Upper lobe of left lung (tissue), 6 donors: ENCODE measurements at regions not wholly inside any gene's neighbourhood (a gene's known extent, or its start where the extent isn't known, plus 50 kb on each side); places are given as distances from the start of the nearest gene placed in this dataset.

Experiments used
- ATAC-seq, 2 donors: fragments of 200-7000 bp; cut with Tn5 transposase; one replicate each; pipeline ENCODE4 v1.9.1; 2022; ENCODE audit warnings: mild to moderate bottlenecking in 2 of 2, moderate library complexity in 2 of 2; ENCODE audit not compliant: low FRiP score in 2 of 2
- DNase-seq, 2 donors: peaks; one replicate each; pipeline ENCODE4 v3.0.0-alpha.2; 2019 to 2020
- H3K27ac ChIP-seq, 4 donors: fragments of 200-600 bp; sonication (generic); one replicate each; pipeline ENCODE4 v1.5.1; 2016 to 2019
- H3K27me3 ChIP-seq, 4 donors: fragments of 200-600 bp; sonication (generic); one replicate each; pipeline ENCODE4 v1.5.1; 2017 to 2019
- H3K36me3 ChIP-seq, 4 donors: fragments of 200-600 bp; sonication (generic); one replicate each; pipeline ENCODE4 v1.5.1; 2016 to 2019
- H3K4me1 ChIP-seq, 4 donors: fragments of 200-600 bp; sonication (generic); one replicate each; pipeline ENCODE4 v1.5.1; 2018 to 2019
- H3K4me3 ChIP-seq, 4 donors: fragments of 200-600 bp; sonication (generic); one replicate each; pipeline ENCODE4 v1.5.1; 2017 to 2019; ENCODE audit warnings: mild to moderate bottlenecking in 2 of 4, moderate library complexity in 1 of 4
- H3K9me3 ChIP-seq, 4 donors: fragments of 200-600 bp; sonication (generic); one replicate each; pipeline ENCODE4 v1.5.1; 2018 to 2019
- CTCF ChIP-seq, 6 experiments: fragments of 450-650 bp in 4 of 6; fragments of 200-600 bp in 2 of 6; sonication (generic) in 2 of 6; IDR thresholded peaks; one replicate each; pipeline ENCODE4 v1.5.1; 2016 to 2019; ENCODE audit warnings: antibody characterized with exemption in 6 of 6
- EP300 ChIP-seq, 4 donors: sonication (generic); formaldehyde crosslinking; IDR thresholded peaks; one replicate each; pipeline ENCODE4 v1.5.1; 2017; ENCODE audit warnings: antibody characterized with exemption in 4 of 4, control low read depth in 2 of 4
- POLR2A ChIP-seq, 4 donors: fragments of 450-650 bp; IDR thresholded peaks; one replicate each; pipeline ENCODE4 v1.5.1; 2016 to 2017; ENCODE audit warnings: antibody characterized with exemption in 4 of 4, mild to moderate bottlenecking in 2 of 4
- POLR2AphosphoS5 ChIP-seq, 2 donors: sonication (generic); formaldehyde crosslinking; IDR thresholded peaks; one replicate each; pipeline ENCODE4 v1.5.1; 2017; ENCODE audit warnings: antibody characterized with exemption in 2 of 2
- WGBS, 2 donors: methylation state at CpG; one replicate each; pipeline ENCODE4 v1.1.5; 2017 to 2018; 5-methylcytosine and 5-hydroxymethylcytosine counted together
- donor health status: DM: no; HTN: no; CAD: no; lungs with moderate emphysema.
- donor health status: DM: no; HTN: yes; CAD: no; lungs with severe emphysema.

- no peak for ATAC-seq
- WGBS, 2 donors, result 94 to 100% methylated on average over 1 of the region's 1 CpG
- DNase-seq, result no peak
- Histone ChIP-seq H3K27ac (no peak overlapping the region), H3K27me3 (no peaks in the 10 kb centered on the region), H3K4me3 (no peak overlapping the region), H3K9me3 (no peaks in the 10 kb centered on the region), H3K36me3 (no peaks in the 10 kb centered on the region), H3K4me1 (no peaks in the 10 kb centered on the region)
- TF ChIP-seq POLR2AphosphoS5 (IDR thresholded peaks at IDR 0.05) (no peak), CTCF (IDR thresholded peaks at IDR 0.05) (no peak), EP300 (IDR thresholded peaks at IDR 0.05) (no peak), POLR2A (IDR thresholded peaks at IDR 0.05) (no peak)
Measured at GRCh38 chr17:70752966-70753467, 583.7 kb downstream of the KCNJ2 start.

GRCh38 chr17:70763018-70763417 is 593.7 kb downstream of the KCNJ2 start:
- Histone ChIP-seq H3K27me3 (no peaks in the 10 kb centered on the region), H3K27ac (no peak overlapping the region), H3K36me3 (no peaks in the 10 kb centered on the region), H3K9me3 (no peaks in the 10 kb centered on the region), H3K4me1 (no peaks in the 10 kb centered on the region), H3K4me3 (no peak overlapping the region)
- ATAC-seq (no peak), DNase-seq (no peak)
- no peak for TF ChIP-seq POLR2AphosphoS5 (IDR thresholded peaks at IDR 0.05)
- TF ChIP-seq EP300 (IDR thresholded peaks at IDR 0.05), result no peak
- TF ChIP-seq POLR2A (IDR thresholded peaks at IDR 0.05), result no peak
- no peak for TF ChIP-seq CTCF (IDR thresholded peaks at IDR 0.05)
- WGBS, 2 donors, result 93 to 96% methylated on average over 3 of the region's 3 CpGs

GRCh38 chr17:70767102-70767701 is 597.9 kb downstream of the KCNJ2 start:
- H3K4me3 ChIP-seq, result no peak overlapping the region
- DNase-seq (no peak), ATAC-seq (no peak)
- H3K36me3 ChIP-seq, result no peaks in the 10 kb centered on the region
- no peaks in the 10 kb centered on the region for H3K9me3 ChIP-seq
- 59 to 63% methylated on average over 2 of the region's 2 CpGs for WGBS, 2 donors
- peak in 5 of 6 experiments; percentile 27 to 58 (median 46) for TF ChIP-seq CTCF (IDR thresholded peaks at IDR 0.05)
- no peak for TF ChIP-seq EP300 (IDR thresholded peaks at IDR 0.05)
- TF ChIP-seq POLR2A (IDR thresholded peaks at IDR 0.05), result no peak
- TF ChIP-seq POLR2AphosphoS5 (IDR thresholded peaks at IDR 0.05), result no peak
- H3K4me1 ChIP-seq, result no peaks in the 10 kb centered on the region
- no peaks in the 10 kb centered on the region for H3K27me3 ChIP-seq
- H3K27ac ChIP-seq, result no peak overlapping the region

GRCh38 chr17:70769956-70770355 is 600.6 kb downstream of the KCNJ2 start:
- Histone ChIP-seq H3K27me3 (no peaks in the 10 kb centered on the region), H3K4me3 (no peak overlapping the region), H3K27ac (no peak overlapping the region), H3K36me3 (no peaks in the 10 kb centered on the region), H3K9me3 (no peaks in the 10 kb centered on the region), H3K4me1 (no peaks in the 10 kb centered on the region)
- TF ChIP-seq POLR2AphosphoS5 (IDR thresholded peaks at IDR 0.05), result no peak
- TF ChIP-seq POLR2A (IDR thresholded peaks at IDR 0.05), result no peak
- TF ChIP-seq CTCF (IDR thresholded peaks at IDR 0.05), result no peak
- TF ChIP-seq EP300 (IDR thresholded peaks at IDR 0.05), result no peak
- ATAC-seq, result no peak
- 96% methylated on average over 1 of the region's 1 CpG for WGBS, 2 donors
- DNase-seq, result no peak

GRCh38 chr17:70771804-70772386 is 602.6 kb downstream of the KCNJ2 start:
- no peak for DNase-seq
- Histone ChIP-seq H3K4me1 (no peaks in the 10 kb centered on the region), H3K27me3 (no peaks in the 10 kb centered on the region), H3K4me3 (no peak overlapping the region), H3K9me3 (no peaks in the 10 kb centered on the region), H3K36me3 (no peaks in the 10 kb centered on the region), H3K27ac (no peak overlapping the region)
- TF ChIP-seq POLR2AphosphoS5 (IDR thresholded peaks at IDR 0.05) (no peak), POLR2A (IDR thresholded peaks at IDR 0.05) (no peak), CTCF (IDR thresholded peaks at IDR 0.05) (no peak), EP300 (IDR thresholded peaks at IDR 0.05) (no peak)
- WGBS, 2 donors, result 85 to 87% methylated on average over 14 of the region's 14 CpGs
- no peak for ATAC-seq
